Prostate gland (tissue), 2 donors: ENCODE measurements at regions not wholly inside any gene's neighbourhood (a gene's known extent, or its start where the extent isn't known, plus 50 kb on each side); places are given as distances from the start of the nearest gene placed in this dataset.

Experiments used
- DNase-seq: peaks from one replicate; pipeline ENCODE4 v3.0.0-alpha.2; 2019; ENCODE audit warnings: low spot score
- H3K27ac ChIP-seq, 2 donors: fragments of 200-600 bp; sonication (generic); 2 replicates each; pipeline ENCODE4 v1.5.1; 2017 to 2019
- H3K27me3 ChIP-seq: fragments of 200-600 bp; sonication (generic); replicated peaks from 2 replicates; pipeline ENCODE4 v1.5.1; 2019; ENCODE audit not compliant: insufficient read depth
- H3K36me3 ChIP-seq, 2 donors: fragments of 200-600 bp; sonication (generic); 1 replicate in 1 of 2; 2 replicates in 1 of 2; pipeline versions ENCODE4 v1.5.1 to v1.8.1; 2017 to 2019
- H3K4me1 ChIP-seq: fragments of 200-600 bp; sonication (generic); replicated peaks from 2 replicates; pipeline ENCODE4 v1.5.1; 2019
- H3K4me3 ChIP-seq, 2 donors: fragments of 200-600 bp; sonication (generic); 2 replicates each; pipeline ENCODE4 v1.5.1; 2017 to 2019
- H3K9me3 ChIP-seq: fragments of 200-600 bp; sonication (generic); 2 replicates; pipeline ENCODE4 v1.5.1; 2017
- POLR2A ChIP-seq: fragments of 450-650 bp; IDR thresholded peaks from one replicate; pipeline ENCODE4 v1.6.1; 2016; ENCODE audit warnings: antibody characterized with exemption, mild to moderate bottlenecking
- POLR2AphosphoS5 ChIP-seq: sonication (generic); formaldehyde crosslinking; IDR thresholded peaks from one replicate; pipeline ENCODE4 v1.6.1; 2017; ENCODE audit warnings: antibody characterized with exemption
- WGBS: methylation state at CpG from one replicate; pipeline ENCODE4 v1.1.5; 2018; 5-methylcytosine and 5-hydroxymethylcytosine counted together
- intact Hi-C: fragments of 100-400 bp; cut with DNase I; formaldehyde crosslinking; loops from one replicate; pipeline ENCODE4 v1.14.2; 2022
- TF ChIP-seq, protein P1 (sequence below), 4 experiments: fragments of 200-600 bp in 2 of 4; fragments of 450-650 bp in 2 of 4; sonication (generic) in 2 of 4; IDR thresholded peaks; 1 replicate in 3 of 4; 2 replicates in 1 of 4; pipeline ENCODE4 v1.5.1; 2016 to 2019; ENCODE audit warnings: antibody characterized with exemption in 4 of 4, mild to moderate bottlenecking in 2 of 4, moderate library complexity in 2 of 4

DNA sequence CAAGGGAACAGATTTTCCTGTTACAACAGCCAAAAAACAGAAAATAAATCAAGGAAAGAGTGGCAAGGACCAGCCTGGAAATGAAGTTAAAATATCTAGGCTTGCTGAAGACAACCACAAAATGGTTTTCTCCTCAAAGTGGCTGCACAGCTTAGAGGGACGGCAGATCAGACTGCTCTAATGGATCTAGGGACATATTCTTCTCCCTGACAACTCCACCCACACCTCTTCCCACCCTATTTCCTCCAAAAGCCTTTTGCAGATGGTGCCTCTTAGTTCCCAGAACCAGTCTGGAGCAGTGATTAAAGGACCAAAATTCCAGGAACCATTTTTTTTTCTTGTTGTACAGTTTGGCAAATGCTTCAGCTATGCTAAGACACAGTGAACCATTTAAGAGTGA is 220.2 kb upstream of the SIX2 start:
- intact Hi-C loops: no loop called here
- H3K27me3 ChIP-seq: no peaks in the 10 kb centered on the region
- H3K9me3 ChIP-seq: no peaks in the 10 kb centered on the region
- TF ChIP-seq, protein P1, sequence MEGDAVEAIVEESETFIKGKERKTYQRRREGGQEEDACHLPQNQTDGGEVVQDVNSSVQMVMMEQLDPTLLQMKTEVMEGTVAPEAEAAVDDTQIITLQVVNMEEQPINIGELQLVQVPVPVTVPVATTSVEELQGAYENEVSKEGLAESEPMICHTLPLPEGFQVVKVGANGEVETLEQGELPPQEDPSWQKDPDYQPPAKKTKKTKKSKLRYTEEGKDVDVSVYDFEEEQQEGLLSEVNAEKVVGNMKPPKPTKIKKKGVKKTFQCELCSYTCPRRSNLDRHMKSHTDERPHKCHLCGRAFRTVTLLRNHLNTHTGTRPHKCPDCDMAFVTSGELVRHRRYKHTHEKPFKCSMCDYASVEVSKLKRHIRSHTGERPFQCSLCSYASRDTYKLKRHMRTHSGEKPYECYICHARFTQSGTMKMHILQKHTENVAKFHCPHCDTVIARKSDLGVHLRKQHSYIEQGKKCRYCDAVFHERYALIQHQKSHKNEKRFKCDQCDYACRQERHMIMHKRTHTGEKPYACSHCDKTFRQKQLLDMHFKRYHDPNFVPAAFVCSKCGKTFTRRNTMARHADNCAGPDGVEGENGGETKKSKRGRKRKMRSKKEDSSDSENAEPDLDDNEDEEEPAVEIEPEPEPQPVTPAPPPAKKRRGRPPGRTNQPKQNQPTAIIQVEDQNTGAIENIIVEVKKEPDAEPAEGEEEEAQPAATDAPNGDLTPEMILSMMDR (IDR thresholded peaks at IDR 0.05): no peak
- TF ChIP-seq POLR2AphosphoS5 (no peak), POLR2A (no peak)
- WGBS: 50% methylated on average over 1 of the region's 1 CpG
- H3K27ac ChIP-seq: no peak overlapping the region
- DNase-seq: no peak
- no peak overlapping the region for H3K4me3 ChIP-seq
- H3K4me1 ChIP-seq: no peaks in the 10 kb centered on the region
- H3K36me3 ChIP-seq: no peaks in the 10 kb centered on the region

DNA sequence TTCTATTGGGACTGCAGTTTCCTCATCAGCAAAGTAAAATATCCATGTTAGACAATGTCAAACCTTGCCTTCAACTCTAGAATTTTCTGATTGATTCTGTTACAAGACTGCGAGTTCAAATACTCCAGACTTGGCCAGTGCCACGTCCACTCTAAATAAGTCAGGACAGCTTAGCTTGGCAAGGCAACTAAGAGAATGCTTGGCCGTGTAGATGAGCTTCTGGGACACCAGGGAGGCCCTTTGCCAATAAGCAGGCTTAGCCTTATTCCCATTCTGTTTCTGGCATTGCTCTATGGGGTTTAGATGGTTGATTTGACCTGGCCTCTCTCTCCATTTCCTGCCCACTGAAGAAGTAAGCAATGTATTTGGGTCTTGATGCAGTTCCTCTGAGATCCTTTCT is 218.1 kb upstream of the SIX2 start:
- TF ChIP-seq POLR2A (no peak), POLR2AphosphoS5 (no peak)
- TF ChIP-seq, protein P1 (IDR thresholded peaks at IDR 0.05): no peak
- intact Hi-C loops: no loop called here
- 70% methylated on average over 3 of the region's 3 CpGs for WGBS

DNA sequence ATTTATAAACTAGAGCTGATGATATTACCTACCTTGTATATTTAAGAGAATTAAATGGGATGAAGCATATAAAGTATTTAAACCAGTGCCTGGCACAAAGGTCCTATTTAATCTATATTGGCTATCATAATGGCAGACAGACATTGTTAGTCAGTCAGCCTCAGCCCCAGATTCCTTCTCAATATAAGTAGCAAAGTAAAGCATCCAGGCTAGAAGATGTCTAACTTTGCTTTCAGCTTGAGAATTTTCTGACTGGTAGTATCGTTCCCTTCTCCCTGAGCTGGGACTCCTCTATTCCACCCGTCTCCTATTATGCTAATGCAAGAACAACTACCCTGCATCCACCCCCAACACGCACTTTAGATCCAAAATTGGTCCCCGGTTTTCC is 215.7 kb upstream of the SIX2 start:
- H3K4me3 ChIP-seq: no peak overlapping the region
- no peaks in the 10 kb centered on the region for H3K36me3 ChIP-seq
- DNase-seq: no peak
- no peaks in the 10 kb centered on the region for H3K4me1 ChIP-seq
- no peak overlapping the region for H3K27ac ChIP-seq
- WGBS: 86% methylated on average over 4 of the region's 4 CpGs
- H3K27me3 ChIP-seq: no peaks in the 10 kb centered on the region
- no peak for TF ChIP-seq POLR2AphosphoS5
- no peaks in the 10 kb centered on the region for H3K9me3 ChIP-seq
- intact Hi-C loops: no loop called here

More for the DNA sequence above, 218.1 kb upstream of the SIX2 start:
- Histone ChIP-seq H3K4me3 (no peak overlapping the region), H3K4me1 (no peaks in the 10 kb centered on the region), H3K9me3 (no peaks in the 10 kb centered on the region), H3K36me3 (no peaks in the 10 kb centered on the region), H3K27ac (no peak overlapping the region), H3K27me3 (no peaks in the 10 kb centered on the region)
- DNase-seq: no peak

DNA sequence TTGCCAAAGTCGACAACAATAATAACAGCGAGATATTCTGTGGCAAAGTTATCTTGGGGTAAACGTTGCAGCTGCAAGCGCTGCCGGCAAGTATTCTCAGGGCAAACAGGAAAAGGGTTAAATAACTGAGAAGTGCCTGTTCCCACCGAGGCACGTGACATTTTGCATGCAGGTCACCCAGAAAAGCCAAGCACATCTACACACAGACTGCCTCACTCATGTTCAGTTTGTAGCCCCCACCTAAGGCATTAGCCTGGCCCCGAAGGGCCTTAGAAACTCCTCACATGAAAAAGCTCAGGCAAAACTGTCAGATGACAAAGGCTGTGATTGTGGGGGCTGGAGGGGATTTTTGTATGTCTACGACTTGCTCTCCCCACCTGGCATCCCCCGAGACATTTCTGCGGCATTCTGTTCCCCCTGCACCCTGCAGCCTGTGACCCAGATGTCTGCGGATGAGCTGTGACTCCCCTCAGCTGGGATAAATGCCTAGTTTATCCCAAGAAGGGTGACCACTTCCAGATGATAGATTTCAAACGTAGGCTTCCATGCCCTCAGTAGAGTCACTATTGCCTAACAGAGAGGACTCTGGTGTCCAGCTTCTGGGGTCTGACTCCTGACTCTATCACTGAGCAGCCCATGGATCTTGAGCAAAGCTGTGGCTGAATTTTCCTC is 215.2 kb upstream of the SIX2 start:
- no peak overlapping the region for H3K27ac ChIP-seq
- no peak for TF ChIP-seq POLR2AphosphoS5
- TF ChIP-seq, protein P1 (IDR thresholded peaks at IDR 0.05): no peak
- no peak for TF ChIP-seq POLR2A
- no peaks in the 10 kb centered on the region for H3K9me3 ChIP-seq
- no peak for DNase-seq
- 61% methylated on average over 13 of the region's 13 CpGs for WGBS
- no peaks in the 10 kb centered on the region for H3K4me1 ChIP-seq
- intact Hi-C loops: no loop called here
- H3K27me3 ChIP-seq: no peaks in the 10 kb centered on the region
- no peaks in the 10 kb centered on the region for H3K36me3 ChIP-seq
- H3K4me3 ChIP-seq: no peak overlapping the region

DNA sequence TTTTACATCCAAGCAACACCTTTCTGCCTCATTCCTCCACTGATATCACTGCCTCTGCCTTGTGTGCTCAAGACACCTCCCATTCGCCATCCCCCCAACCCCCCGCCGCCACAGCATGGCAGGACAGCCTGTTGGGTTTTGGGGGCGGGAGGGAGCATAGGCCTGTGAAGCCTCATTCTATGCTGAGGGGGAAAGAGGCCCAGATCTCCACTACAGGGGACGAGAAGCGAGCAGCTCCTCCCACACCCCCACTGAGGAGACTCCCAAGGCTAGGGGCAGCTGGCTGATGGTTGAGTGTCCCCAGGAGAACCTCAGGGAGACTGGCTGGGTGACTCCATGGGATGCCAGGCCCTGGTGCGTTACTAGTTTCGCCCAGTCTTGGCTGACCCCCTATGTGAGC is 214.3 kb upstream of the SIX2 start:
- no peak for TF ChIP-seq POLR2AphosphoS5
- TF ChIP-seq POLR2A: no peak
- TF ChIP-seq, protein P1 (IDR thresholded peaks at IDR 0.05): no peak
- no peak overlapping the region for H3K4me3 ChIP-seq
- intact Hi-C loops: no loop called here
- no peaks in the 10 kb centered on the region for H3K36me3 ChIP-seq
- no peaks in the 10 kb centered on the region for H3K4me1 ChIP-seq
- no peaks in the 10 kb centered on the region for H3K27me3 ChIP-seq
- no peaks in the 10 kb centered on the region for H3K9me3 ChIP-seq
- H3K27ac ChIP-seq: no peak overlapping the region
- 77% methylated on average over 8 of the region's 8 CpGs for WGBS
- no peak for DNase-seq
